ENCODE measurements at regions not wholly inside any gene's neighbourhood (a gene's known extent, or its start where the extent isn't known, plus 50 kb on each side); places are given as distances from the start of the nearest gene placed in this dataset.

DNA sequence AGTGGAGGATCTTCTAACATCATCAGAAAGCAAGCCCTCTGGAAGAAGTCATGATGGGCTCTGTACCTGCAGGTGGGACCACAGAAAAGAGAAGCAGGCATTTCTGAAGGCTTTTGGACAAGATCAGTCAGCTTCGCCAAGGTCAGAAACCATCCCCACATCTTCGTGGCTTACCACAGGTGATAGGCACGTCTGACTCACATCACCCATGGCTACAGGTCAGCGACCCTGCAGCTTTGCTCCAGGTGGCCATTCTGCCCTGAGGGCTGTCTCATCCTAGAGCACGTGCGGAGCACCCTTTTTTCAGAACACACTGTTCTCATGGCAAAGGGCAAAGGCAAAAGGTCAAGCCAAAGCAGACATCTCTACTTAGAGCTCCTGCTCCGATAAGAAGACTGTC, 518.9 kb upstream of the ADARB2 start:
- H3K36me3 ChIP-seq (ENCODE audit: control insufficient read depth in 2 of 2, insufficient read depth in 1 of 2, low read length in 2 of 2): no peaks in the 10 kb centered on the region
- TF ChIP-seq ZNF324 (tag by site-specific recombination; IDR thresholded peaks at IDR 0.05) (no peak), ZNF664 (tag by site-specific recombination; IDR thresholded peaks at IDR 0.05) (no peak), ZNF701 (tag by site-specific recombination; IDR thresholded peaks at IDR 0.05) (no peak), ZNF223 (tag by site-specific recombination; IDR thresholded peaks at IDR 0.05) (no peak), ZNF549 (tag by site-specific recombination; IDR thresholded peaks at IDR 0.05) (no peak), SP2 (tag by site-specific recombination; IDR thresholded peaks at IDR 0.05) (no peak), ZNF266 (tag by site-specific recombination; IDR thresholded peaks at IDR 0.05; ENCODE audit: low read depth) (no peak), ZNF140 (tag by site-specific recombination; IDR thresholded peaks at IDR 0.05) (no peak), HOXD13 (CRISPR knock-in tag; IDR thresholded peaks at IDR 0.05; ENCODE audit: borderline replicate concordance) (no peak), ZNF404 (tag by site-specific recombination; IDR thresholded peaks at IDR 0.05) (no peak), ZNF112 (tag by site-specific recombination; IDR thresholded peaks at IDR 0.05) (no peak), ZNF202 (tag by site-specific recombination; IDR thresholded peaks at IDR 0.05; ENCODE audit: borderline replicate concordance) (no peak)
- TF ChIP-seq, protein P1, sequence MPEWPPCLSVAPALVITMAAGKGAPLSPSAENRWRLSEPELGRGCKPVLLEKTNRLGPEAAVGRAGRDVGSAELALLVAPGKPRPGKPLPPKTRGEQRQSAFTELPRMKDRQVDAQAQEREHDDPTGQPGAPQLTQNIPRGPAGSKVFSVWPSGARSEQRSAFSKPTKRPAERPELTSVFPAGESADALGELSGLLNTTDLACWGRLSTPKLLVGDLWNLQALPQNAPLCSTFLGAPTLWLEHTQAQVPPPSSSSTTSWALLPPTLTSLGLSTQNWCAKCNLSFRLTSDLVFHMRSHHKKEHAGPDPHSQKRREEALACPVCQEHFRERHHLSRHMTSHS (tag by site-specific recombination; IDR thresholded peaks at IDR 0.05): no peak
- H3K4me1 ChIP-seq (ENCODE audit: control insufficient read depth, insufficient read depth, low read length): no peaks in the 10 kb centered on the region
- ChIA-PET CTCF (no interaction called here), POLR2A (no interaction called here)
- H3K9me3 ChIP-seq (ENCODE audit: control insufficient read depth, insufficient read depth, low read depth, low read length): no peaks in the 10 kb centered on the region
- no peak overlapping the region for H3K27ac ChIP-seq (ENCODE audit: extremely low read depth, low read depth, low read length)
- no peak overlapping the region for H3K4me3 ChIP-seq (ENCODE audit: low read depth, low read length)

DNA sequence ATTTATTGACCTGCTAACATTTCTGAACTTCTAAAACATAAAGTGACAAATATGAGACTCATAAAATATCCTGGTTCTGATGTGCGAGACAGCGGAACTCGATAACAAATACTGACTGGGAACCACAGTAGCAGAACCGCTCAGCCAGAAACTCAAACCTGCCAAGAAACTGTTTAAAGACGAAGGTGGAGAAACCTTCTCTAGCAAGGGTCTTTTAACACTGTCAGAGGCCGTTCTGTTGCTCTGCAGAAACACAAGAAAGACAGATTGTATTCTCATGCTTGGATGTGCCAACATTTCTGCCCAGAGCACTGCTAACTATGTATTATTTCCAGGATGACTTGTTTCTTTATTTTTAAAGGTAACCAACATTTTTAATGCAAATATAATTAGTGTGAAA, 514.8 kb upstream of the ADARB2 start:
- Histone ChIP-seq H3K4me3 (ENCODE audit: low read depth, low read length) (no peak overlapping the region), H3K27ac (ENCODE audit: extremely low read depth, low read depth, low read length) (no peak overlapping the region), H3K36me3 (ENCODE audit: control insufficient read depth in 2 of 2, insufficient read depth in 1 of 2, low read length in 2 of 2) (no peaks in the 10 kb centered on the region), H3K4me1 (ENCODE audit: control insufficient read depth, insufficient read depth, low read length) (no peaks in the 10 kb centered on the region), H3K9me3 (ENCODE audit: control insufficient read depth, insufficient read depth, low read depth, low read length) (no peaks in the 10 kb centered on the region)
- CTCF ChIA-PET: no interaction called here
- POLR2A ChIA-PET: interaction anchor here (0.7 kb wide), 1 partner anchor 42 kb away, joined by 5 read pairs; no protein-coding TSS in a partner anchor
- TF ChIP-seq ZNF660 (tag by site-specific recombination; IDR thresholded peaks at IDR 0.05) (no peak), ZNF623 (tag by site-specific recombination; IDR thresholded peaks at IDR 0.05) (no peak), ZNF626 (tag by site-specific recombination; IDR thresholded peaks at IDR 0.05) (no peak), ZNF843 (tag by site-specific recombination; IDR thresholded peaks at IDR 0.05) (no peak), ZNF423 (tag by site-specific recombination; IDR thresholded peaks at IDR 0.05) (no peak), ZNF664 (tag by site-specific recombination; IDR thresholded peaks at IDR 0.05) (no peak), ZBTB48 (tag by site-specific recombination; IDR thresholded peaks at IDR 0.05) (no peak)
- TF ChIP-seq, protein P2, sequence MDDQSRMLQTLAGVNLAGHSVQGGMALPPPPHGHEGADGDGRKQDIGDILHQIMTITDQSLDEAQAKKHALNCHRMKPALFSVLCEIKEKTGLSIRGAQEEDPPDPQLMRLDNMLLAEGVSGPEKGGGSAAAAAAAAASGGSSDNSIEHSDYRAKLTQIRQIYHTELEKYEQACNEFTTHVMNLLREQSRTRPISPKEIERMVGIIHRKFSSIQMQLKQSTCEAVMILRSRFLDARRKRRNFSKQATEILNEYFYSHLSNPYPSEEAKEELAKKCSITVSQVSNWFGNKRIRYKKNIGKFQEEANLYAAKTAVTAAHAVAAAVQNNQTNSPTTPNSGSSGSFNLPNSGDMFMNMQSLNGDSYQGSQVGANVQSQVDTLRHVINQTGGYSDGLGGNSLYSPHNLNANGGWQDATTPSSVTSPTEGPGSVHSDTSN (CRISPR knock-in tag; IDR thresholded peaks at IDR 0.05): no peak
- TF ChIP-seq, protein P3, sequence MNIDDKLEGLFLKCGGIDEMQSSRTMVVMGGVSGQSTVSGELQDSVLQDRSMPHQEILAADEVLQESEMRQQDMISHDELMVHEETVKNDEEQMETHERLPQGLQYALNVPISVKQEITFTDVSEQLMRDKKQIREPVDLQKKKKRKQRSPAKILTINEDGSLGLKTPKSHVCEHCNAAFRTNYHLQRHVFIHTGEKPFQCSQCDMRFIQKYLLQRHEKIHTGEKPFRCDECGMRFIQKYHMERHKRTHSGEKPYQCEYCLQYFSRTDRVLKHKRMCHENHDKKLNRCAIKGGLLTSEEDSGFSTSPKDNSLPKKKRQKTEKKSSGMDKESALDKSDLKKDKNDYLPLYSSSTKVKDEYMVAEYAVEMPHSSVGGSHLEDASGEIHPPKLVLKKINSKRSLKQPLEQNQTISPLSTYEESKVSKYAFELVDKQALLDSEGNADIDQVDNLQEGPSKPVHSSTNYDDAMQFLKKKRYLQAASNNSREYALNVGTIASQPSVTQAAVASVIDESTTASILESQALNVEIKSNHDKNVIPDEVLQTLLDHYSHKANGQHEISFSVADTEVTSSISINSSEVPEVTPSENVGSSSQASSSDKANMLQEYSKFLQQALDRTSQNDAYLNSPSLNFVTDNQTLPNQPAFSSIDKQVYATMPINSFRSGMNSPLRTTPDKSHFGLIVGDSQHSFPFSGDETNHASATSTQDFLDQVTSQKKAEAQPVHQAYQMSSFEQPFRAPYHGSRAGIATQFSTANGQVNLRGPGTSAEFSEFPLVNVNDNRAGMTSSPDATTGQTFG (tag by site-specific recombination; IDR thresholded peaks at IDR 0.05; ENCODE audit: borderline replicate concordance): no peak
- TF ChIP-seq, protein P4, sequence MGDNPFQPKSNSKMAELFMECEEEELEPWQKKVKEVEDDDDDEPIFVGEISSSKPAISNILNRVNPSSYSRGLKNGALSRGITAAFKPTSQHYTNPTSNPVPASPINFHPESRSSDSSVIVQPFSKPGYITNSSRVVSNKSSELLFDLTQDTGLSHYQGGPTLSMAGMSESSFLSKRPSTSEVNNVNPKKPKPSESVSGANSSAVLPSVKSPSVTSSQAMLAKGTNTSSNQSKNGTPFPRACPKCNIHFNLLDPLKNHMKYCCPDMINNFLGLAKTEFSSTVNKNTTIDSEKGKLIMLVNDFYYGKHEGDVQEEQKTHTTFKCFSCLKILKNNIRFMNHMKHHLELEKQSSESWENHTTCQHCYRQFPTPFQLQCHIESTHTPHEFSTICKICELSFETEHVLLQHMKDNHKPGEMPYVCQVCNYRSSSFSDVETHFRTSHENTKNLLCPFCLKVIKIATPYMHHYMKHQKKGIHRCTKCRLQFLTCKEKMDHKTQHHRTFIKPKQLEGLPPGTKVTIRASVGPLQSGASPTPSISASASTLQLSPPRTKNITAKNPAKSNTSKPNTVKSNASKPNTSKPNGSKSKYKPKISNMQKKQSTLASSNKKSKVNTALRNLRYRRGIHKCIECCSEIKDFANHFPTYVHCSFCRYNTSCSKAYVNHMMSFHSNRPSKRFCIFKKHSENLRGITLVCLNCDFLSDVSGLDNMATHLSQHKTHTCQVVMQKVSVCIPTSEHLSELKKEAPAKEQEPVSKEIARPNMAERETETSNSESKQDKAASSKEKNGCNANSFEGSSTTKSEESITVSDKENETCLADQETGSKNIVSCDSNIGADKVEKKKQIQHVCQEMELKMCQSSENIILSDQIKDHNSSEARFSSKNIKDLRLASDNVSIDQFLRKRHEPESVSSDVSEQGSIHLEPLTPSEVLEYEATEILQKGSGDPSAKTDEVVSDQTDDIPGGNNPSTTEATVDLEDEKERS (tag by site-specific recombination; IDR thresholded peaks at IDR 0.05): no peak
